ENCODE measurements at regions not wholly inside any gene's neighbourhood (a gene's known extent, or its start where the extent isn't known, plus 50 kb on each side); places are given as distances from the start of the nearest gene placed in this dataset.
"Not testable (repeated sequence)": the region's sequence is repeated elsewhere in the genome, so short reads cannot be mapped to it uniquely, and the experiment has no call there.

DNA sequence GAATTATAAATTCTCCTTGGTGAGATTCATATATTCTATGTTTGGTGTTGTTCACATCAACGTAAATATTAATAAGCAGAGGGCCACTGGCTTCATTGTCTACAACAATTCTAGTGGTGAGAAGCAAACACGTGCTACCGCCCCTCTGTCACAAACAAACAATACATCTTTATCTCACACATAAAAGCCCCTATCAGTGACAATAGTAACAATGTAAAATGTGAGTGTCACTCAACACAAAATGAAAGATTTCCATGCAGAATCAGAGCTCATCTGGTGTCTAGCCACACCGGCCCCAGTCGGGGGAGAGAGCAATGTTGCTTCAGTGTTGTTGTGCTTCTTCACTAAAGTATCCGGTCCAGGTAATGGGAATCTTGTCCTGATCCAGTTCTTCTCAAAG is 932.6 kb downstream of the SOCS6 start:
- H3K9me3 Mint-ChIP-seq (ENCODE audit: unreplicated experiment) = peaks cover 11% of the 10 kb centered on the region
- H3K4me1 Mint-ChIP-seq (ENCODE audit: unreplicated experiment) = no peaks in the 10 kb centered on the region
- H3K4me3 Mint-ChIP-seq (ENCODE audit: unreplicated experiment) = no peak overlapping the region
- no peaks in the 10 kb centered on the region for H3K27me3 Mint-ChIP-seq (ENCODE audit: unreplicated experiment)
- H3K36me3 Mint-ChIP-seq (ENCODE audit: low read depth, unreplicated experiment) = no peaks in the 10 kb centered on the region
- no peak for DNase-seq (ENCODE audit: low spot score)
- no peak overlapping the region for H3K27ac Mint-ChIP-seq (ENCODE audit: unreplicated experiment)
- TF ChIP-seq, protein P1, sequence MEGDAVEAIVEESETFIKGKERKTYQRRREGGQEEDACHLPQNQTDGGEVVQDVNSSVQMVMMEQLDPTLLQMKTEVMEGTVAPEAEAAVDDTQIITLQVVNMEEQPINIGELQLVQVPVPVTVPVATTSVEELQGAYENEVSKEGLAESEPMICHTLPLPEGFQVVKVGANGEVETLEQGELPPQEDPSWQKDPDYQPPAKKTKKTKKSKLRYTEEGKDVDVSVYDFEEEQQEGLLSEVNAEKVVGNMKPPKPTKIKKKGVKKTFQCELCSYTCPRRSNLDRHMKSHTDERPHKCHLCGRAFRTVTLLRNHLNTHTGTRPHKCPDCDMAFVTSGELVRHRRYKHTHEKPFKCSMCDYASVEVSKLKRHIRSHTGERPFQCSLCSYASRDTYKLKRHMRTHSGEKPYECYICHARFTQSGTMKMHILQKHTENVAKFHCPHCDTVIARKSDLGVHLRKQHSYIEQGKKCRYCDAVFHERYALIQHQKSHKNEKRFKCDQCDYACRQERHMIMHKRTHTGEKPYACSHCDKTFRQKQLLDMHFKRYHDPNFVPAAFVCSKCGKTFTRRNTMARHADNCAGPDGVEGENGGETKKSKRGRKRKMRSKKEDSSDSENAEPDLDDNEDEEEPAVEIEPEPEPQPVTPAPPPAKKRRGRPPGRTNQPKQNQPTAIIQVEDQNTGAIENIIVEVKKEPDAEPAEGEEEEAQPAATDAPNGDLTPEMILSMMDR (IDR thresholded peaks at IDR 0.05; ENCODE audit: unreplicated experiment) = no peak

DNA sequence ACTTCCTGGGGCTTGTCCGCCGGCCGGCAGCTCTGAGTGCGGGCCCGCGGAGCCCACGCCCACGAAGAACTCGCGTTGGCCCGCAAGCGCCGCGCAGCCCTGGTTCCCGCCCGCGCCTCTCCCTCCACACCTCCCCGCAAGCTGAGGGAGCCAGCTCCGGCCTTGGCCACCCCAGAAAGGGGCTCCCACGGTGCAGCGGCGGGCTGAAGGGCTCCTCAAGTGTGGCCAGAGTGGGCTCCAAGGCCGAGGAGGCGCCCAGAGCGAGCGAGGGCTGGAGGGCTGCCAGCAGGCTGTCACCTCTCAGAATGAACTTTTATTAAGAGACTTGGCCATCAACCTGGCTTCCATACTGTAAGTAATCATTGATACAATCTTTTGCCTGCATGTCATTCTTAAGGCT is 923.9 kb downstream of the SOCS6 start:
- Mint-ChIP-seq H3K9me3 (ENCODE audit: unreplicated experiment) (peaks cover 36% of the 10 kb centered on the region), H3K4me3 (ENCODE audit: unreplicated experiment) (peak overlapping the region; percentile 75)
- not testable (repeated sequence) for H3K27ac Mint-ChIP-seq (ENCODE audit: unreplicated experiment); H3K4me1 Mint-ChIP-seq (ENCODE audit: unreplicated experiment); H3K27me3 Mint-ChIP-seq (ENCODE audit: unreplicated experiment); DNase-seq (ENCODE audit: low spot score); H3K36me3 Mint-ChIP-seq (ENCODE audit: low read depth, unreplicated experiment)

DNA sequence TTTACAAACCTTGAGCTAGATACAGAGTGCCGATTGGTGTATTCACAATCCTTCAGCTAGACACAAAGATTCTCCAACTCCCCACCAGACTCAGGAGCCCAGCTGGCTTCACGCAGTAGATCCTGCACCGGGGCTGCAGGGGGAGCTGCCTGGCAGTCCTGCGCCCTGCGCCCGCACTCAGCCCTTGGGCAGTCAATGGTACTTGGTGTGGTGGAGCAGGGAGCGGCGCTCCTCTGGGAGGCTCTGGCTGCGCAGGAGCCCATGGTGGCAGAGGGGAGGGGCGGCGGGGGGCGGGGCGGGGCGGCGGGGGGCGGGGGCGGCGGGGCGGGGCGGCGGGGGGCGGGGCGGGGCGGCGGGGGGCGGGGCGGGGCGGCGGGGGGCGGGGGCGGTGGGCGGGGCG is 923.4 kb downstream of the SOCS6 start:
- Mint-ChIP-seq H3K36me3 (ENCODE audit: low read depth, unreplicated experiment) (peaks cover 9% of the 10 kb centered on the region), H3K4me3 (ENCODE audit: unreplicated experiment) (no peak overlapping the region), H3K27me3 (ENCODE audit: unreplicated experiment) (peaks cover 7% of the 10 kb centered on the region), H3K4me1 (ENCODE audit: unreplicated experiment) (no peaks in the 10 kb centered on the region), H3K9me3 (ENCODE audit: unreplicated experiment) (peaks cover 36% of the 10 kb centered on the region), H3K27ac (ENCODE audit: unreplicated experiment) (no peak overlapping the region)
- no peak for DNase-seq (ENCODE audit: low spot score)
- TF ChIP-seq, protein P1 (IDR thresholded peaks at IDR 0.05; ENCODE audit: unreplicated experiment) = no peak

DNA sequence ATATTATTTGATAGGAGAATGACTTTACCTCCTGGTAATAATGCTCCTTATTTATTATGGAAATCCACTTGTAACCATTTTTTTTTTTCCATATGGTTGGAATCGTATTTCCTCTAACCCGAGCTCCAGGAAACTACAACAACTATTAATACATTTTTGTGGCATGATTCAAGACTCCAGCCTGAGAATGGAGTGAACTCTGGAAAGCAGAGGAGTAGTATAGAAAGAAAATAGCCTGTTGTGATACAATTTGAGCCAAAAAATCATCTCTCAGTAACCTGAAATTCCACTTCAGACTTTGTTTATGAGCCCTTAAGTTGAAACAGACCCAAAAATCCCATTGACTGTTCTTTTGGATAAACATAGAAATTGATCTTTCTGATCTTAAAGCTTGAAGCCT is 921.1 kb downstream of the SOCS6 start:
- TF ChIP-seq, protein P1 (IDR thresholded peaks at IDR 0.05; ENCODE audit: unreplicated experiment) = no peak
- peaks cover 27% of the 10 kb centered on the region for H3K9me3 Mint-ChIP-seq (ENCODE audit: unreplicated experiment)
- H3K4me3 Mint-ChIP-seq (ENCODE audit: unreplicated experiment) = no peak overlapping the region
- H3K36me3 Mint-ChIP-seq (ENCODE audit: low read depth, unreplicated experiment) = peaks cover 9% of the 10 kb centered on the region
- no peaks in the 10 kb centered on the region for H3K4me1 Mint-ChIP-seq (ENCODE audit: unreplicated experiment)
- H3K27me3 Mint-ChIP-seq (ENCODE audit: unreplicated experiment) = peaks cover 7% of the 10 kb centered on the region
- no peak for DNase-seq (ENCODE audit: low spot score)
- H3K27ac Mint-ChIP-seq (ENCODE audit: unreplicated experiment) = no peak overlapping the region

DNA sequence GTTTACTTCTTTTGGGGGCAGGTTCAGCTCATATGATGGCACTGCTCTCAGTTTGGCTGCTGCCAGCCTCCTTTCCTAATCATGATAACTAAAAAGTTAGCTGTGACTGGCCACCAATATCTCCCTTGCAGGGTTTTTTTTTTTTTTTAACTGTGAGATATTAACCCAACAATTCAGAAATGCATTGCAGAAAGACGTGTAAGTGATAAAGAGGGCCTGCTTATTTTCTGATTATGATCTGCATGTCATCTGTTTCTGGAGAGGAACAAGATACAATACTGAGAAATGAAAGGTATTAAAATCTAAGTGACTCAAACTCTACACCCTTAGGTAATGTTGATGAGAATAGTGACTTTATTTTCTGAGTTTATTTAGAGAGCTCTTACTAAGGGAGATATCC is 905.6 kb downstream of the SOCS6 start:
- TF ChIP-seq, protein P1 (IDR thresholded peaks at IDR 0.05; ENCODE audit: unreplicated experiment) = no peak
- no peak for DNase-seq (ENCODE audit: low spot score)
- H3K4me1 Mint-ChIP-seq (ENCODE audit: unreplicated experiment) = no peaks in the 10 kb centered on the region
- H3K27ac Mint-ChIP-seq (ENCODE audit: unreplicated experiment) = no peak overlapping the region
- H3K9me3 Mint-ChIP-seq (ENCODE audit: unreplicated experiment) = peaks cover 13% of the 10 kb centered on the region
- H3K4me3 Mint-ChIP-seq (ENCODE audit: unreplicated experiment) = no peak overlapping the region
- no peaks in the 10 kb centered on the region for H3K27me3 Mint-ChIP-seq (ENCODE audit: unreplicated experiment)
- no peaks in the 10 kb centered on the region for H3K36me3 Mint-ChIP-seq (ENCODE audit: low read depth, unreplicated experiment)

DNA sequence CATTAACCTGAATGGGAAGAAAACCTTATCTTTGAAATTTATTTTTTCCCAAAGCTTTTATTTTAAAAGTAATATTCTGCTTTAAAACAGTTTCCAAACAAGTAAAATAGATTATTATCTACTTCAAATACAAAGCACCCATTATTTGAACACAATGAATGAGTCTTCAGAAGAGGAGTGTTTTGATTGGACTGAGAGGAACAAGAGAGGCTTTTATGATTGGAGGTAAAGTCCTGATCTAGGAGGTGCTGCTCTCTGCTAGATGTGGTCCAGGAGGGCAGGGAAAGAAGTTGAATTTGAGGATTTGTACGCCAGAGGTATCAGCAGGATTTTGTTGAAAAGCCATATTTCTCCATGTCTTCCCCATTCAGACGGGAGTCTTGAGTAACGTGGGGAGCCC is 900.7 kb downstream of the SOCS6 start:
- H3K27ac Mint-ChIP-seq (ENCODE audit: unreplicated experiment) = no peak overlapping the region
- TF ChIP-seq, protein P1 (IDR thresholded peaks at IDR 0.05; ENCODE audit: unreplicated experiment) = no peak
- H3K9me3 Mint-ChIP-seq (ENCODE audit: unreplicated experiment) = peaks cover 6% of the 10 kb centered on the region
- DNase-seq (ENCODE audit: low spot score) = no peak
- H3K4me1 Mint-ChIP-seq (ENCODE audit: unreplicated experiment) = no peaks in the 10 kb centered on the region
- no peak overlapping the region for H3K4me3 Mint-ChIP-seq (ENCODE audit: unreplicated experiment)
- no peaks in the 10 kb centered on the region for H3K27me3 Mint-ChIP-seq (ENCODE audit: unreplicated experiment)
- no peaks in the 10 kb centered on the region for H3K36me3 Mint-ChIP-seq (ENCODE audit: low read depth, unreplicated experiment)

Data from endothelial cell (in vitro differentiated cells).